T-cell (primary cell): ENCODE measurements at regions not wholly inside any gene's neighbourhood (a gene's known extent, or its start where the extent isn't known, plus 50 kb on each side); places are given as distances from the start of the nearest gene placed in this dataset.

Experiments used
- ATAC-seq, 4 experiments: fragments of 200-7000 bp in 3 of 4; fragments of 150-1000 bp in 1 of 4; cut with Tn5 transposase; replicated peaks in 1 of 4; 1 replicate in 3 of 4; 2 replicates in 1 of 4; pipeline ENCODE4 v1.10.0; 2021; ENCODE audit warnings: moderate library complexity in 3 of 4, mild to moderate bottlenecking in 2 of 4, moderate number of reproducible peaks in 1 of 4
- CTCF ChIA-PET, 2 donors: fragments of 300-600 bp; sonication (Branson Sonifier 250); formaldehyde crosslinking; loops; one replicate each; lab custom pipeline; 2022; ENCODE audit warnings: antibody characterized with exemption in 2 of 2; lab: Charles Lee
- POLR2A ChIA-PET, 2 donors: fragments of 300-600 bp; sonication (Branson Sonifier 250); formaldehyde crosslinking; loops; one replicate each; lab custom pipeline; 2022; ENCODE audit warnings: antibody characterized with exemption in 2 of 2; lab: Charles Lee
- DNase-seq, 35 experiments: peaks; one replicate each; pipeline versions ENCODE4 v3.0.0 to v3.0.0-alpha.2; 2013 to 2023
- H3K27ac ChIP-seq: one replicate; pipeline ENCODE4 v1.5.1; 2013; ENCODE audit warnings: low read length
- H3K27me3 ChIP-seq, 2 experiments: replicated peaks in 1 of 2; 1 replicate in 1 of 2; 2 replicates in 1 of 2; pipeline versions ENCODE4 v1.6.1 to v1.7.0; 2013; ENCODE audit warnings: low read length in 1 of 2, mixed read lengths in 1 of 2; ENCODE audit not compliant: control insufficient read depth in 2 of 2, insufficient read depth in 2 of 2; ENCODE audit errors: extremely low read depth in 1 of 2
- H3K36me3 ChIP-seq, 2 donors: 1 replicate in 1 of 2; 2 replicates in 1 of 2; pipeline versions ENCODE4 v1.6.1 to v1.7.0; 2013; ENCODE audit warnings: low read length in 1 of 2; ENCODE audit not compliant: control insufficient read depth in 2 of 2, insufficient read depth in 1 of 2; ENCODE audit errors: extremely low read depth in 1 of 2
- H3K4me1 ChIP-seq, 2 experiments: 1 replicate in 1 of 2; 2 replicates in 1 of 2; pipeline versions ENCODE4 v1.6.1 to v1.7.0; 2013; ENCODE audit warnings: low read length in 2 of 2, mixed read lengths in 1 of 2; ENCODE audit not compliant: insufficient read depth in 2 of 2, control insufficient read depth in 1 of 2; ENCODE audit errors: extremely low read depth in 1 of 2
- H3K4me3 ChIP-seq, 2 donors: 1 replicate in 1 of 2; 2 replicates in 1 of 2; pipeline versions ENCODE4 v1.5.1 to v1.7.0; 2013; ENCODE audit warnings: mild to moderate bottlenecking in 2 of 2, low read length in 1 of 2, moderate library complexity in 1 of 2; ENCODE audit not compliant: control insufficient read depth in 1 of 2; ENCODE audit errors: extremely low read depth in 1 of 2
- H3K9me3 ChIP-seq: 2 replicates; pipeline ENCODE4 v1.7.0; 2013
- H3K27ac Mint-ChIP-seq, 2 donors: one replicate each; pipeline ENCODE4 v1.8.0; 2020 to 2021; ENCODE audit warnings: mild to moderate bottlenecking in 2 of 2, mixed read lengths in 2 of 2
- H3K27me3 Mint-ChIP-seq, 2 donors: one replicate each; pipeline ENCODE4 v1.8.0; 2021 to 2022; ENCODE audit warnings: mixed read lengths in 2 of 2
- H3K36me3 Mint-ChIP-seq: one replicate; pipeline ENCODE4 v1.8.0; 2021; ENCODE audit warnings: mixed read lengths
- H3K4me1 Mint-ChIP-seq, 3 donors: one replicate each; pipeline ENCODE4 v1.8.0; 2020 to 2022; ENCODE audit warnings: mixed read lengths in 3 of 3, mild to moderate bottlenecking in 1 of 3
- H3K4me3 Mint-ChIP-seq, 3 donors: one replicate each; pipeline ENCODE4 v1.8.0; 2020 to 2022; ENCODE audit warnings: mild to moderate bottlenecking in 3 of 3, mixed read lengths in 3 of 3, moderate library complexity in 3 of 3
- H3K9me3 Mint-ChIP-seq, 3 donors: one replicate each; pipeline ENCODE4 v1.8.0; 2020 to 2022; ENCODE audit warnings: mixed read lengths in 3 of 3
- WGBS: methylation state at CpG from one replicate; pipeline ENCODE4 v1.1.5; 2013; ENCODE audit warnings: missing lambda C conversion rate; ENCODE audit not compliant: insufficient coverage; 5-methylcytosine and 5-hydroxymethylcytosine counted together

DNA sequence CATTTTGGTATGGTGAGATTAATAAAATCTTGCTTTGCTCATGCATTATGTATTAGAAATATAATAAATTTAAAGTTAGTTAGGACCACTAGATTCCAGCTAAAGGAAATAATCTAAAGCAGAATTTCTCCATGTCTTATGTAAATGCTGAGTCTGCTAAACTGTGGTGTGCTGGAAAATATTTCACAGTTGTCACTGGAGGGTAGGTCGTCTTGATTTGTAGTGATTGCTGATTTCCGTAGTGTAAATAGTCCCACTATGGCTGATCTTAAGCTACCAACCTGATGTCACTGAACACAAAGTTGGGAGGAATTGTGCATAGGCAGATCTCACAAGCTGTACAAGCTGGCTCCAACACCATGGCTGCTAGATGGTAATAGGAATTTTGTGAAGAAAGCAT is 133.4 kb upstream of the NR3C2 start:
- DNase-seq (no peak), ATAC-seq (no peak)
- no peaks in the 10 kb centered on the region for H3K4me1 Mint-ChIP-seq
- no peak overlapping the region for H3K4me3 Mint-ChIP-seq
- Histone ChIP-seq H3K4me1 (no peaks in the 10 kb centered on the region), H3K36me3 (no peaks in the 10 kb centered on the region), H3K4me3 (no peak overlapping the region), H3K27ac (no peak overlapping the region), H3K9me3 (no peaks in the 10 kb centered on the region), H3K27me3 (no peaks in the 10 kb centered on the region)
- ChIA-PET POLR2A (no interaction called here), CTCF (no interaction called here)
- H3K36me3 Mint-ChIP-seq = no peaks in the 10 kb centered on the region
- no peak overlapping the region for H3K27ac Mint-ChIP-seq
- H3K9me3 Mint-ChIP-seq = peaks cover 0 to 4% (median 2%) of the 10 kb centered on the region in 3 donors
- no CpG with 5 or more reads among the region's 2 CpGs for WGBS
- H3K27me3 Mint-ChIP-seq = no peaks in the 10 kb centered on the region

DNA sequence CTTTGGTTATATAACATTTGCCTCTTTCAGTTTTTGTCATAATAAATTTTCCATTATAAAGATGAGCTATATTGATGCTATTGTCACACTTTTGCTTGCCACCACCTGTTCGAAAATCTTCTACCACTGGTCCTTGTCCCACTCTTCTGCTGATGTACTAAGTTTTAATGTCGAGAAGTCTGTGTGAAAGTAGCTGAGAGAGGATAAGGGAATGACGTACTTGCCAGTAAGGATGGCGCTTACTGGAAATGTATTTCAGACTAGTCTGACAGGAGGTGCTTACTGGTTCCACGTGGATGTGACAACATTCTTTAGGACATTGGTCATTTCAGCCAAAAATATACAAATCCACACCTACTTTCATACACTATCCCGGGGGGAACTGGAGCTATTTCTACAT is 132.7 kb upstream of the NR3C2 start:
- H3K9me3 Mint-ChIP-seq = peaks cover 0 to 8% (median 6%) of the 10 kb centered on the region in 3 donors
- ATAC-seq (no peak), DNase-seq (no peak)
- no peaks in the 10 kb centered on the region for H3K4me1 Mint-ChIP-seq
- no peak overlapping the region for H3K27ac ChIP-seq
- no peaks in the 10 kb centered on the region for H3K36me3 Mint-ChIP-seq
- no peak overlapping the region for H3K4me3 Mint-ChIP-seq
- ChIA-PET POLR2A (no interaction called here), CTCF (no interaction called here)
- no peaks in the 10 kb centered on the region for H3K9me3 ChIP-seq
- H3K4me3 ChIP-seq = no peak overlapping the region
- WGBS = no CpG with 5 or more reads among the region's 6 CpGs
- no peak overlapping the region for H3K27ac Mint-ChIP-seq
- H3K4me1 ChIP-seq = no peaks in the 10 kb centered on the region
- no peaks in the 10 kb centered on the region for H3K27me3 ChIP-seq
- no peaks in the 10 kb centered on the region for H3K27me3 Mint-ChIP-seq
- H3K36me3 ChIP-seq = no peaks in the 10 kb centered on the region

DNA sequence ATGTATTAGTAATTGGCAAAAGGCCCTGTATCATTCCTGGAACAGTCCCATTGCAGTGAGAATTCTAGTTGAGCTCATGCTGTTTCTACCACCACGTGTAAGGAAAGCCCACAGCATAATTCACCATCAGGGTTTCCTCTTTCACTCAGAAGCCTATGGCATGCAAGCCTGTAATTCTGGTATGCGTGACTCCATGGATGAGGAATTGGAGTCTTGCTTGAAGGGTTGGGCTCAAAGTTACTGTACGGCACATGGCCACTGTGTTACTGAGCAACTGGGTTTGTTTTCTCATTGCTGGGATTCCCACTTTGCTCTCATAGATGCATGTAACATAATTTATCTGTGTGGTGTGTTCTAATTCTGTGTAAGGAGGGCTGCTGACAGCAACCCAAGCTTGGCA is 132.3 kb upstream of the NR3C2 start:
- Mint-ChIP-seq H3K4me1 (no peaks in the 10 kb centered on the region), H3K4me3 (no peak overlapping the region), H3K9me3 (peaks cover 0 to 12% (median 10%) of the 10 kb centered on the region in 3 donors), H3K27ac (no peak overlapping the region), H3K36me3 (no peaks in the 10 kb centered on the region), H3K27me3 (no peaks in the 10 kb centered on the region)
- DNase-seq (no peak), ATAC-seq (no peak)
- Histone ChIP-seq H3K36me3 (no peaks in the 10 kb centered on the region), H3K4me1 (no peaks in the 10 kb centered on the region), H3K27ac (no peak overlapping the region), H3K27me3 (no peaks in the 10 kb centered on the region), H3K4me3 (no peak overlapping the region), H3K9me3 (no peaks in the 10 kb centered on the region)
- WGBS = no CpG with 5 or more reads among the region's 3 CpGs
- ChIA-PET CTCF (no interaction called here), POLR2A (no interaction called here)

DNA sequence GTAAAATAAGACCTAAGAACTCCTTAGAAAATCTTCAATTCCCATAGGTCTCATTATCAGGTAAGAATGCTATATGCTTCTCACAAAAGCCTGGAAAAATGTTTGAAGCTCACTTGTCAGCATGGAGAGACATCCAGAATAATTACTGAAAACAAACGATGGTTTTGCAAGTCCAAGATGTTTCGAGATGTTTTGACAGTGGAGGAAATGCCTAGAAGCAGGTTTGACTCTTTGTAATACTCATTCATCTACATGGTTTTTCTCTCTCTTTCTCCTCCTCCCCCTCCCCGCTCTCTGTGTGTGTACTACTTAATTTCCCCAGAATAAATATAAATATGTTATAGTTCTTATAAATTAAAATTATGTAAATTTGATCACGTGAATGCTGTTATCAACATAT is 131.9 kb upstream of the NR3C2 start:
- peaks cover 0 to 15% (median 12%) of the 10 kb centered on the region in 3 donors for H3K9me3 Mint-ChIP-seq
- DNase-seq (no peak), ATAC-seq (no peak)
- Histone ChIP-seq H3K27ac (no peak overlapping the region), H3K36me3 (no peaks in the 10 kb centered on the region), H3K9me3 (no peaks in the 10 kb centered on the region), H3K27me3 (no peaks in the 10 kb centered on the region), H3K4me1 (no peaks in the 10 kb centered on the region), H3K4me3 (no peak overlapping the region)
- H3K27me3 Mint-ChIP-seq = no peaks in the 10 kb centered on the region
- WGBS = no CpG with 5 or more reads among the region's 4 CpGs
- H3K4me1 Mint-ChIP-seq = no peaks in the 10 kb centered on the region
- no peak overlapping the region for H3K27ac Mint-ChIP-seq
- ChIA-PET CTCF (no interaction called here), POLR2A (no interaction called here)
- no peaks in the 10 kb centered on the region for H3K36me3 Mint-ChIP-seq
- no peak overlapping the region for H3K4me3 Mint-ChIP-seq

DNA sequence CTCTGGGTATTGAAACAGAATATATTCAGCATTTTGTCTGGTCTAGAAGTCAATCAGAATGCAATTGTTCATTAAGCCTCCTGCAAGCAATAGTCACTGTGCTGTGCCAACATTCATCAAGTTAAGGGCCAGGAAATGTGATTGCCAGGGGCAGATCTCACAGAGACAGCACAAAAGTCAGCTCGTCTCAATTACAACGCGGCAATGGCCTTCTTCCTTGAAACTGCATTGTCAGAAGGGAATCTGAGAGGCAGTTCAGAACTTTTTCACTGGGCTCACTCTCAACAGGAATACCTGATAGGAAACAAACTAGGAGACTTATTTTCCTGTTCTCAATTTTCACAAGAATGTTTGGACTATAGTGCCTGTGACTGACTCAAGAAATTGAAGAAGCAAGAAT is 131.1 kb upstream of the NR3C2 start:
- no peak overlapping the region for H3K4me3 Mint-ChIP-seq
- no peak overlapping the region for H3K27ac Mint-ChIP-seq
- no peaks in the 10 kb centered on the region for H3K36me3 Mint-ChIP-seq
- no peaks in the 10 kb centered on the region for H3K9me3 ChIP-seq
- ChIA-PET POLR2A (no interaction called here), CTCF (no interaction called here)
- H3K27ac ChIP-seq = no peak overlapping the region
- H3K4me1 ChIP-seq = no peaks in the 10 kb centered on the region
- H3K36me3 ChIP-seq = no peaks in the 10 kb centered on the region
- peaks cover 0 to 20% (median 15%) of the 10 kb centered on the region in 3 donors for H3K9me3 Mint-ChIP-seq
- WGBS = 68% methylated on average over 3 of the region's 3 CpGs
- H3K27me3 ChIP-seq = no peaks in the 10 kb centered on the region
- no peaks in the 10 kb centered on the region for H3K27me3 Mint-ChIP-seq
- H3K4me3 ChIP-seq = no peak overlapping the region
- DNase-seq (no peak), ATAC-seq (no peak)
- H3K4me1 Mint-ChIP-seq = no peaks in the 10 kb centered on the region

DNA sequence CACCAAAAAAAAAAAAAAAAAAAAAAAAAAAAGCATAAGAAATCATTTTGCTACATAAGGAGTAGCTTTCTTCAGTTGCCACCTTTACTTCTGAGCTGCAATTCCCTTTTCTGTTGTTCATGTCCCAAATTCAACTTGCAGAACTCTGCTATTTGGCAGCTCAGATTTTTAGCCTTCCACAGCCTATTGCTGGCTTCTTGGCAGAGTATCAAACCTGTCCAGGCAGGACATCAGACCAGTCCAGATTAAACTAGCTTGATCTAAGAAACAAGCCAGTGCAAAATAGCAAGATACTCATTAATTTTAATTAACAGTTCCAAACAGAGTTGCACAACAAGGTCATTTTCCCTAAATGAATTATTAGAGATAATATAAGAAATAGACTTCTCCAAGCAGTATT is 123.6 kb upstream of the NR3C2 start:
- no peak overlapping the region for H3K4me3 ChIP-seq
- H3K4me1 Mint-ChIP-seq = no peaks in the 10 kb centered on the region

DNA sequence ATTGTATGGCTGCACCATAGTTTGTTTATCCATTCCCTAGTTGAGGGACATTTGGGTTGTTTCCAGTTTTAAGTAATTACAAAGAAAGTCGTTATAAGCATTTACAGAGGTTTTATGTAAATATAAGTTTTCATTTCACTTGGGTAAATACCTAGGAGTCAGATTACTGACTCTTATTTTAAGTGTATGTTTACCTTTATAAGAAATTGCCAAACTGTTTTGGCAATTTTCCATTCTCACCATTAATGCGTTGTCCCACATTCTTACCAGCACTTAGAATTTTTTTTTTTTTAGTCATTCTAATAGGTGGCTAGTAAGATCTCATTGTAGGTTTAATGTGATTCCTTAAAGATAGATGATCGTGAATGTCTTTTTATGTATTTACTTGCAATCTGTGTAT is 121.5 kb upstream of the NR3C2 start:
- no peak overlapping the region for H3K27ac Mint-ChIP-seq
- Histone ChIP-seq H3K27ac (no peak overlapping the region), H3K4me1 (no peaks in the 10 kb centered on the region), H3K27me3 (no peaks in the 10 kb centered on the region), H3K9me3 (no peaks in the 10 kb centered on the region), H3K36me3 (no peaks in the 10 kb centered on the region), H3K4me3 (no peak overlapping the region)
- DNase-seq (no peak), ATAC-seq (no peak)
- H3K4me3 Mint-ChIP-seq = no peak overlapping the region
- ChIA-PET POLR2A (no interaction called here), CTCF (no interaction called here)
- H3K9me3 Mint-ChIP-seq = peaks cover 0 to 3% (median 1%) of the 10 kb centered on the region in 3 donors
- H3K36me3 Mint-ChIP-seq = no peaks in the 10 kb centered on the region
- WGBS = no CpG with 5 or more reads among the region's 3 CpGs
- H3K27me3 Mint-ChIP-seq = no peaks in the 10 kb centered on the region
- H3K4me1 Mint-ChIP-seq = no peaks in the 10 kb centered on the region

More for the DNA sequence above, 123.6 kb upstream of the NR3C2 start:
- DNase-seq (no peak), ATAC-seq (no peak)
- Histone ChIP-seq H3K4me1 (no peaks in the 10 kb centered on the region), H3K36me3 (no peaks in the 10 kb centered on the region), H3K9me3 (no peaks in the 10 kb centered on the region), H3K27me3 (no peaks in the 10 kb centered on the region), H3K27ac (no peak overlapping the region)
- H3K27ac Mint-ChIP-seq = no peak overlapping the region
- H3K4me3 Mint-ChIP-seq = no peak overlapping the region
- ChIA-PET CTCF (no interaction called here), POLR2A (no interaction called here)
- H3K9me3 Mint-ChIP-seq = peaks cover 0 to 19% (median 18%) of the 10 kb centered on the region in 3 donors
- no peaks in the 10 kb centered on the region for H3K27me3 Mint-ChIP-seq
- H3K36me3 Mint-ChIP-seq = no peaks in the 10 kb centered on the region
